ENCODE measurements at regions not wholly inside any gene's neighbourhood (a gene's known extent, or its start where the extent isn't known, plus 50 kb on each side); places are given as distances from the start of the nearest gene placed in this dataset.

- Histone ChIP-seq H3K4me3 (replicated peaks in 1 of 3; ENCODE audit: insufficient read depth in 1 of 3, low read depth in 1 of 3, low read length in 3 of 3) (no peak overlapping the region), H3K4me1 (ENCODE audit: control insufficient read depth, extremely low read depth, insufficient read depth, low read length) (no peaks in the 10 kb centered on the region), H3K9ac (replicated peaks; ENCODE audit: extremely low read depth, insufficient read depth, low read length) (no peak overlapping the region), H3K36me3 (ENCODE audit: control insufficient read depth in 2 of 2, extremely low read depth in 1 of 2, insufficient read depth in 2 of 2, low read length in 2 of 2) (no peaks in the 10 kb centered on the region), H3K27ac (ENCODE audit: insufficient read depth, low read depth, low read length) (no peak overlapping the region), H3K79me2 (ENCODE audit: control insufficient read depth, insufficient read depth, low read length) (no peaks in the 10 kb centered on the region), H3K9me1 (replicated peaks; ENCODE audit: control insufficient read depth, extremely low read depth, insufficient read depth, low read length) (no peaks in the 10 kb centered on the region), H2AFZ (ENCODE audit: low read depth, low read length) (no peak overlapping the region), H3K27me3 (ENCODE audit: control insufficient read depth in 2 of 2, insufficient read depth in 2 of 2, low read length in 2 of 2) (no peaks in the 10 kb centered on the region), H4K20me1 (replicated peaks; ENCODE audit: control insufficient read depth, extremely low read depth, insufficient read depth, low read length) (no peaks in the 10 kb centered on the region), H3K4me2 (ENCODE audit: insufficient read depth, low read length) (no peak overlapping the region), H3K9me3 (replicated peaks; ENCODE audit: control insufficient read depth, insufficient read depth, low read length) (no peaks in the 10 kb centered on the region)
- no peak for FAIRE-seq
- dilution Hi-C loops (cut with MboI; ENCODE audit: extremely low pct_ligation_motif_present, low sequenced_read_pairs) = no loop called here
- ChIA-PET CTCF (no interaction called here), POLR2A (no interaction called here)
- TF ChIP-seq GATA2 (IDR thresholded peaks at IDR 0.05; ENCODE audit: insufficient read depth, insufficient read length, low read depth, low read length) (no peak), JUN (IDR thresholded peaks at IDR 0.05; ENCODE audit: borderline replicate concordance, insufficient read depth, insufficient read length, low read depth) (no peak), FOS (IDR thresholded peaks at IDR 0.05; ENCODE audit: borderline replicate concordance, insufficient read depth, low read length) (no peak), POLR2AphosphoS5 (IDR thresholded peaks at IDR 0.05; ENCODE audit: insufficient read depth, low read depth, low read length) (no peak), EZH2 (IDR thresholded peaks at IDR 0.05; ENCODE audit: borderline replicate concordance, low read depth, low read length, severe bottlenecking) (no peak), CTCF (IDR thresholded peaks at IDR 0.05; ENCODE audit: extremely low read depth in 1 of 2, insufficient read depth in 1 of 2, low read depth in 1 of 2, low read length in 2 of 2) (no peak), MYC (IDR thresholded peaks at IDR 0.05; ENCODE audit: low read depth, low read length) (no peak)
- no TSS peak for BruUV-seq (replicated peaks)
- intact Hi-C loops (cut with micrococcal nuclease) = no loop called here
- DNase-seq (ENCODE audit: low read depth, low spot score) = no peak
Observed at GRCh38 chr9:79889369-79889768, 317.6 kb downstream of the TLE4 start.
